ENCODE measurements at regions not wholly inside any gene's neighbourhood (a gene's known extent, or its start where the extent isn't known, plus 50 kb on each side); places are given as distances from the start of the nearest gene placed in this dataset.

DNA sequence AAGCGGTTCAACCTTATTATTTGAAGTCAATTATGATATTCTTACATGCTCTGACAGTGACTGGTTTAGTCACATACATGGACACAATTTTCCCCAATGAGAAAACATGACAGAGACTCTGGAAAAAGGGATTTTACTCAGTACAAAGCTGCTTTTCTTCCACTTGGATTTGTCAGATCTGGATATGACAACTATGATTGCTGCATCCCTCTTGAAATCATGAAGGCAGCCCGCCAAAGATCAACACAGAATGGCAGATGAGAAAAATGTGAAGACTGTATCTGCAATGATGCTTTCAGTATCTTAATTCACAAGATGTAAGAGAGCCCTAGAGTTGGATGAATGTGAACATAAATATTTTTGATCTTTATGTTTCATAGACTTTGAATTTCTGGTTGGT, 439.6 kb downstream of the CDH8 start:
- no peak for DNase-seq

GRCh38 chr16:61595605-61596004, 440.6 kb downstream of the CDH8 start:
- no peak for DNase-seq

- no peak for DNase-seq
Observed at GRCh38 chr16:61590577-61590976, 445.7 kb downstream of the CDH8 start.

- DNase-seq, result no peak
Observed at GRCh38 chr16:61587526-61587925, 448.7 kb downstream of the CDH8 start.

- DNase-seq, result no peak
Observed at GRCh38 chr16:61581417-61582046, 454.7 kb downstream of the CDH8 start.

GRCh38 chr16:61580579-61580978, 455.7 kb downstream of the CDH8 start:
- no peak for DNase-seq

- no peak for DNase-seq
Observed at GRCh38 chr16:61579195-61579594, 457.0 kb downstream of the CDH8 start.

GRCh38 chr16:61576476-61576875, 459.8 kb downstream of the CDH8 start:
- no peak for DNase-seq

DNA sequence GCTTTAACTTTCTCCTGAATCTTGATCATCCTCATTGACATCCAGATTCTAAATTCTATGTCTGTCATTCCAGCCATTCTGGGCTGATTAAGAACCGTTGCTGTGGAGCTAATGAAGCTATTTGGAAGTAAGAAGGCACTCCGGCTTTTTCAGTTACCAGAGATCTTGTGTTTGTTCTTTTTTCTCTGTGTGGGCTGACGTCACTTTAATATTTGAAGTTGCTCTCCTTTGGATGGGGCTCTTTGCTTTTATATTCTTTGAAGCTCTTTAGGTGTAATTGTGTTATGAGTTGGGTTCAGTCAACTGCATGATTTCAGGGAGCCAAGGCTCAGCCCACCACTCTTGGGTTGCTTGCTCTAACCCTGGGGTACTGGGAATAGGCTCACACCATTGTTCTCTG, 460.6 kb downstream of the CDH8 start:
- DNase-seq, result no peak

- DNase-seq, result no peak
Observed at GRCh38 chr16:61569028-61569427, 467.2 kb downstream of the CDH8 start.

DNA sequence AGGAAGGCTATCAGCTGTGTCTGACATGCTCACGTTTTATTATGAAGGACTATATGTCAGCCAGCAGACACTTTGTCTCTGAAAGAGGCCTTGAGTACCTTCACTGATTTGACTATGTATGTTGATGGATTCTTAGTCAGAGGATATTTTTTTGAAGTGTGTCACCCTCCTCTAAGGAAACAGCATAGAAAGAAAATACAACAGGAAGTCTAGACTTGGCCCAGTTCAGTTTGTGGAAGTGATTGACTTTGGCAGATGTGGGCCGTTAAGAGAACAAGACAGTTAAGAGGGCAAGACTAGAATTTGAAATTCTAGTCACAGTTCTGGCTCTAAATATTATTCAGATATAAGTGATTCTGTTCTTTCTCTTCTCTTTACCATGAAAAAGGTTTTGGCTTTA, 471.5 kb downstream of the CDH8 start:
- DNase-seq, result no peak

DNA sequence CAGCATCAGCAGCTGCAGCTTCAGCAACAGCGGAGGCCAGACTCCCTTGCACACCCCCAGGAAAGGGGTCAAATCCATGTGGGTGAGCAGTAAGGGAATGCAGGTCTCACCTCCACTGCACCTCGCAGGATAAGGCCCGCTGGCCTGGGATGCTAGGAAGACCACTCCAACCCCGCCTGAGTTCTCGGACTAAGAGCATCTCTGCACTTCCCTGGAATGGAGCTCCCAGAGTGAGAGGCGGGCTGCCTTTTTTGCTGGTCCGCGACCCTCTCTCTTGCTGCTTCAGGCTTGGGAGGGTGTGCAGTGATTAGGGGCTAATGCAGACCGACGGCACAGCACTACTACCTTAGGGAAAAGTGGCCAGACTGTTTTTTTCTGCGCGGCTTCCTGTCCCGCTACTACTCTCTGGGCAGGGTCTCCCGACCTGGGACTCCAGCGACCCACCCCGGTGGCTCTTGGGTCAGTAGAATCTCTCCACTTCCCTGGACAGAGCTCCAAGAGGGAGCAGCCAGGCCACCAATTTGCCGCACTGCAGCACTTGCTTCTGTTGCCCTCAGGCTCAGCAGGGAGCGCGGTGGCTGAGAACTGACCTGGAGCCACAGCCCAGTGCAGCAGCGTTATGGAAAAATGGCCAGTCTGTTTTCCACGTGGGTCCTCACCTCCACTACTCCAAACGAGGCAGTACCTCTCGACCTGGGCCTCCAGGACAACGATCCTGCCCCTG, 480.4 kb downstream of the CDH8 start:
- DNase-seq, result no peak

DNA sequence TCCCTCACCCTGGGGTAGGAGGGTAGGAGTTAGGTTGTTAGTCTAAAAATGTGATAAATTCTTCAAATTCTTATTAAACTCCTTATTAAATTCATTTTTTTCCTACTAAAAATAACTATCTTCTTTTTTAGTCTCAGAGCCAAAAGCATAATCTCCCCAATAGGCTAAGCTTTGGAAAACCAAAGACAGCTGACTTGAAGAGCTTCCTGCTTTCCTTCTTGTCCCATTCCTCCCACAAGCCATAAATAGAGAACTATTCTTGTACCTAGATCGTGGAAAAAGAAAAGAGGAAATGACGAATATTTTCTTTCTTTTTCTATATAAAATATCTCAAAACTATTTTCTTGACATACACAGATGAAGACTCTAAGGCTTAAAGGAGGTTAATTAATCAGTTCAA, 486.9 kb downstream of the CDH8 start:
- no peak for DNase-seq

- DNase-seq, result no peak
Observed at GRCh38 chr16:61547626-61548025, 488.6 kb downstream of the CDH8 start.

GRCh38 chr16:61544165-61544564, 492.1 kb downstream of the CDH8 start:
- DNase-seq, result no peak

- no peak for DNase-seq
Observed at GRCh38 chr16:61540216-61540615, 496.0 kb downstream of the CDH8 start.

DNA sequence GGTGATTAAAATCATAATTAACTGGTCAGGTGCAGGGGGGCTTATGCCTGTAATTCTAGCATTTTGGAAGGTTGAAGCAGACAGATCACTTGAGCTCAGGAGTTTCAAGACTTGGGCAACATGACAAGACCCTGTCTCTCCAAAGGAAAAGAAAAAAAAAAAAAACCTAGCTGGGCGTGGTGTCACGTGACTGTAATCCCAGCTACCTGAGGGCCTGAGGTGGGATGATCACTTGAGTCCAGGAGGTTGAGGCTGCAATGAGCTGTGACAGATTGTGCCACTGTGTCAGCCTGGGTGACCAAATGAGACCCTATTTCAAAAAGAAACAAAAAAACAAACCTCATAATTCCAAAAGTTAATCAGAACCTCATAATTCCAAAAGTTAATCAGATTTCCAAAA, 505.5 kb downstream of the CDH8 start:
- DNase-seq, result no peak

DNA sequence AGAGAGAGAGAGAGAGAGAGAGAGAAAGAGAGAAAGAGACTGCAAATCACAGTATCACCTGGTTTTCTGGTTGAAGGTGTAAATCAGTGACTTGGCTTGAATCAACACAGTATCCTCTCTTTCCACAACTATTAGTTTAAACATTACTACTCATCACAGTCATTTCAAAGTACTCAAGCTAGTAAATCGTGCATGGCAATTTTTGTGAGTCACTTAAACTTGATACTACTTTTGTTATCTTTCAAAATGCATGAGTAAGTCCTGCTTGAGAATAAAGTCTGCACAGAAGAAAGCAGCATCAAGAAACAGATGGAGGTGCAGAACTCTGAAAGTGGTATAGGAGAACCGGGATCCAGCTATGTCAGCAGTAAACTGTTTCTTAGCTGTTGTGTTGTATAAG, 535.4 kb downstream of the CDH8 start:
- DNase-seq, result no peak

- no peak for DNase-seq
Observed at GRCh38 chr16:61480250-61480649, 556.0 kb downstream of the CDH8 start.

GRCh38 chr16:61471737-61472136, 564.5 kb downstream of the CDH8 start:
- no peak for DNase-seq

GRCh38 chr16:61471023-61471422, 565.2 kb downstream of the CDH8 start:
- DNase-seq, result no peak

GRCh38 chr16:61465285-61465684, 571.0 kb downstream of the CDH8 start:
- no peak for DNase-seq

- DNase-seq, result no peak
Observed at GRCh38 chr16:61460020-61460419, 576.2 kb downstream of the CDH8 start.

GRCh38 chr16:61435346-61435745, 600.9 kb downstream of the CDH8 start:
- DNase-seq, result no peak

- DNase-seq, result no peak
Observed at GRCh38 chr16:61432421-61432820, 603.8 kb downstream of the CDH8 start.

Data from stimulated activated CD8-positive, alpha-beta memory T cell treated with anti-CD3 and anti-CD28 coated beads, Interleukin-4, amount 100 ng/mL, for 48 hours (primary cell).